ENCODE measurements at regions not wholly inside any gene's neighbourhood (a gene's known extent, or its start where the extent isn't known, plus 50 kb on each side); places are given as distances from the start of the nearest gene placed in this dataset.

DNA sequence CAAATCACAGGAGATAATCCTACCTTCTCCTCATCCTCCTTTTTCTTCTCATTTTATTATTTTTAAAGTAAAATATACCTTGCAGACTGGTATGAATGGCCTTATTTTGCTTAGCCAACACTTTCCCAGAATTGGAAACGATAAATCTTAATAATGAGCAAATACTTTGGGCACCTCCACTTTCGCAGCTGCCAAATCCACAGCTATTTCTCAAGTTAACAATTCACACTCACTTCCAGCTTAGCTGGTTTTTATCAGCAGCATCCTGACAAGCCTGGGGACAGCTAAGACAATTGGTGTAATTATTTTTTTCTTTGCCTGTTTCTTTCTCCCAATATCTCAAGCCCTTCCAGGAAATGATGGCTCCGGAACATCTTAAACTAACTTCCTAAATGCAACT lies 867.5 kb upstream of the TMEM132C start:
- TF ChIP-seq, protein P1, sequence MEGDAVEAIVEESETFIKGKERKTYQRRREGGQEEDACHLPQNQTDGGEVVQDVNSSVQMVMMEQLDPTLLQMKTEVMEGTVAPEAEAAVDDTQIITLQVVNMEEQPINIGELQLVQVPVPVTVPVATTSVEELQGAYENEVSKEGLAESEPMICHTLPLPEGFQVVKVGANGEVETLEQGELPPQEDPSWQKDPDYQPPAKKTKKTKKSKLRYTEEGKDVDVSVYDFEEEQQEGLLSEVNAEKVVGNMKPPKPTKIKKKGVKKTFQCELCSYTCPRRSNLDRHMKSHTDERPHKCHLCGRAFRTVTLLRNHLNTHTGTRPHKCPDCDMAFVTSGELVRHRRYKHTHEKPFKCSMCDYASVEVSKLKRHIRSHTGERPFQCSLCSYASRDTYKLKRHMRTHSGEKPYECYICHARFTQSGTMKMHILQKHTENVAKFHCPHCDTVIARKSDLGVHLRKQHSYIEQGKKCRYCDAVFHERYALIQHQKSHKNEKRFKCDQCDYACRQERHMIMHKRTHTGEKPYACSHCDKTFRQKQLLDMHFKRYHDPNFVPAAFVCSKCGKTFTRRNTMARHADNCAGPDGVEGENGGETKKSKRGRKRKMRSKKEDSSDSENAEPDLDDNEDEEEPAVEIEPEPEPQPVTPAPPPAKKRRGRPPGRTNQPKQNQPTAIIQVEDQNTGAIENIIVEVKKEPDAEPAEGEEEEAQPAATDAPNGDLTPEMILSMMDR (IDR thresholded peaks at IDR 0.05; ENCODE audit: extremely low read depth, insufficient read depth, missing control alignments) = no peak
- in situ Hi-C loops (cut with MboI; ENCODE audit: low pct_unique_long_range_greater_than_20kb, low sequenced_read_pairs, unreplicated experiment) = loop anchor here (25.0 kb wide), 1 partner anchor 287 kb away; no protein-coding TSS in a partner anchor
- no peak for DNase-seq (ENCODE audit: low spot score)

DNA sequence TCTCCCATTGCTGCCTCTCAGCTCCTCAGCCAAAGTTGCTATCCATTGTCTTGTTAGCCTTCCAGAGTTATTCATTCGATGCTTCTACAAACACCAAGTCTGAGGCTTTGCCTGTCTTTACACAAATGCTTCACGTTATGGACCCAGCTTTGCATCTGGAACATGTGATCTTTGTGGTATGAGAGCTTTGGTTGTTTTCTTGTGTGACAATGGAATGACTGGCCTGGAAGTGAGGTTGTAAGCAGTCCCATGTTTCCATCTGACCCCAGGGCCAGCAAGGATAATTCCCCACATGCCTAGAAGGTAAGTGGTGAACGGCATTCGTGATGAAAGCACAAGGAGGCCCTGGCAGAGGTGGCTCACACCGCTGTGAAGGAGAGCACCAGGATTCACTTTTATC lies 866.7 kb upstream of the TMEM132C start:
- in situ Hi-C loops (cut with MboI; ENCODE audit: low pct_unique_long_range_greater_than_20kb, low sequenced_read_pairs, unreplicated experiment) = no loop called here
- no peak for DNase-seq (ENCODE audit: low spot score)
- TF ChIP-seq, protein P1 (IDR thresholded peaks at IDR 0.05; ENCODE audit: extremely low read depth, insufficient read depth, missing control alignments) = no peak

DNA sequence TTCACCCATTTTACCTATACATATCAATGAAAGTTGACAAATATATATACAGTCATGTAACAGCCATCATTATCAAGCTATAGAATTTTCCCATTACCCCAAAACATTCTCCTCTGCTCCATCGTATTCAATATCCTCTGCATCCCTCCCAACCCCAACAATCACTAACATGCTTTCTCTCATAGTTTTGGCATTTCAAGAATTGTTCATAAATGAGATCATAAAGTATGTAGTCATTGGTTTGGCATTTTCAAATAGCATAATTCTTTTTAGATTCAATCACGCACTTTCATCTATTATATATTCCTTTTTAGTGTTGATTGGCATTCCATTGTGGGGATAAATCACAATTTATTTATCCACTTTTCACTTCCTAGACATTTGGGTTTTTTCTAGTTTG lies 866.0 kb upstream of the TMEM132C start:
- no peak for DNase-seq (ENCODE audit: low spot score)
- in situ Hi-C loops (cut with MboI; ENCODE audit: low pct_unique_long_range_greater_than_20kb, low sequenced_read_pairs, unreplicated experiment) = no loop called here
- TF ChIP-seq, protein P1 (IDR thresholded peaks at IDR 0.05; ENCODE audit: extremely low read depth, insufficient read depth, missing control alignments) = no peak

DNA sequence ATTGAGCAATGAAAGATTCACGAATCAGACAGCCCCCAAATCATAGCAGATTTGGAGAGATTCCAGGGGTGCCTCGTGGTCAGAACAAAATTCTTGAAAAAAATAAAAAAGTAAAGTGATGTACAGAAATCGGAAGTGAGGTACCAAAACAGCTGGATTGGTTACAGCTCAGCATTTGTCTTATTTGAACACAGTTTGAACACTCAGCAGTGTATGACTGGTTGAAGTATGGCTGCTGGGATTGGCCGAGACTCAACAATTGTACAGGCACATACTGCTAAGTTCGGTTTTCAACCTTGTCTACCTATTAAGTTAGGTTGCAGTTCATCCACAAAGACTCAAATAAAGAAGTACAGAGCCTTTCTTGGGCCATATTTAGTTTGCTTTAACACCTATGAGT lies 865.4 kb upstream of the TMEM132C start:
- DNase-seq (ENCODE audit: low spot score) = no peak
- TF ChIP-seq, protein P1 (IDR thresholded peaks at IDR 0.05; ENCODE audit: extremely low read depth, insufficient read depth, missing control alignments) = no peak
- in situ Hi-C loops (cut with MboI; ENCODE audit: low pct_unique_long_range_greater_than_20kb, low sequenced_read_pairs, unreplicated experiment) = no loop called here

DNA sequence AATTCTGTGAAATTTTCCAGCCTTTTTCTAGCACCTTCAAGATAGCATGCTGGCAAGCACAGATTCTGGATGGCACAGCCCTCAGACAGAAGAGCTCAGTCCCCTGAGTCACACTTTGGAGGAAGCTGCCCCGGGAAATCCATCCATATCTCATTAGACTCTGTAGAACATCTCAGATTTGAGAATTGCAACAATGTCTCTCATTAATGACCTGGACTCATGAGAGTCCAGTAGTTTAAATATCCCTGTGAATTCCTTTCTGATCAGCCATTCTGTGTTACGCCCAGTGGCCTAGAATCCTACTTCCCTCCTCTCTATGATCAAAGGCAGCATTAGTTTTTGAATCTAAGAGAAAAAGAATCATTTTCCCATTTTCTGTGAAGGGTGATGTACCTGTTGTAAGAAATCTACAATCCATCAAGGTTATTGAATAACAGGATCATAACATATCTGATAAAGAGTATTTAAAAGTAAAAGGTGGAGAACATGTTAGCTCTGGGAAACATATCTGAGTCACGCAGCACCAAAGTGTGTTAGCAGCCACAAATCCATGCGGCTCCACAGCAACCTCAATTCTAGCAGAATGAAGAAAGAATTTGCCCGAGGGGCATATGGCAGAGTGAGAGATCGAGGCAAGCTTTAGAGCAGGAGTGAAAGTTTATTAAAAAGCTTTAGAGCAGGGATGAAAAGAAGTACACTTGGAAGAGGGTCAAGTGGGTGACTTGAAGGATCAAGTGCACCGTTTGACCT lies 855.6 kb upstream of the TMEM132C start:
- TF ChIP-seq, protein P1 (IDR thresholded peaks at IDR 0.05; ENCODE audit: extremely low read depth, insufficient read depth, missing control alignments) = no peak
- in situ Hi-C loops (cut with MboI; ENCODE audit: low pct_unique_long_range_greater_than_20kb, low sequenced_read_pairs, unreplicated experiment) = no loop called here
- DNase-seq (ENCODE audit: low spot score) = no peak

DNA sequence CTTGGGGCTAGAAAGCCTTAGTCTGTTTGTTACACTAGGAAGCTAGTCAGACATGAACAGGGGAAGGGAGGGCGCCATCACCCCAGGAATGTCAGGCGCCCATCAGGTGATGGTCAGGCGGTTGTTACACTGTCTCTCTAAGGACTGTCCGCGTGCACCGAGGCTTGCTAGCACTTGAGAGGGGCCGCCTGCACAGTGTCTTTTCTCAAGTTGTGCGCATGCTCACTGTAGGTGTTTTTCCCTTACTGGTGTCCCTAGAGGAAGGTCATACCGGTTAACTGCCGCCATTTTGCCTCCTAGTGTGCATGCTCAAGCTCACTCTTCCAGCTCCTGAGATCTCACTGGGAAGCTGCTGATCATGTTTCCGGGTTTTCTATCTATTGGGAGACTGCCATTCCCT lies 855.0 kb upstream of the TMEM132C start:
- DNase-seq (ENCODE audit: low spot score) = no peak
- TF ChIP-seq, protein P1 (IDR thresholded peaks at IDR 0.05; ENCODE audit: extremely low read depth, insufficient read depth, missing control alignments) = no peak
- in situ Hi-C loops (cut with MboI; ENCODE audit: low pct_unique_long_range_greater_than_20kb, low sequenced_read_pairs, unreplicated experiment) = no loop called here

Measured in GM13977 (cell line).